GM12875 (cell line): ENCODE measurements at regions not wholly inside any gene's neighbourhood (a gene's known extent, or its start where the extent isn't known, plus 50 kb on each side); places are given as distances from the start of the nearest gene placed in this dataset.

Experiments used
- H3K4me3 ChIP-seq: one replicate; pipeline ENCODE4 v1.5.1; 2011; ENCODE audit warnings: low read depth, low read length, control low read depth
- CTCF ChIP-seq: IDR thresholded peaks from 2 replicates; pipeline ENCODE4 v1.5.1; 2011; ENCODE audit warnings: low read depth, mild to moderate bottlenecking, control low read depth, inconsistent platforms, low read length, moderate library complexity, borderline replicate concordance; ENCODE audit not compliant: insufficient read depth

DNA sequence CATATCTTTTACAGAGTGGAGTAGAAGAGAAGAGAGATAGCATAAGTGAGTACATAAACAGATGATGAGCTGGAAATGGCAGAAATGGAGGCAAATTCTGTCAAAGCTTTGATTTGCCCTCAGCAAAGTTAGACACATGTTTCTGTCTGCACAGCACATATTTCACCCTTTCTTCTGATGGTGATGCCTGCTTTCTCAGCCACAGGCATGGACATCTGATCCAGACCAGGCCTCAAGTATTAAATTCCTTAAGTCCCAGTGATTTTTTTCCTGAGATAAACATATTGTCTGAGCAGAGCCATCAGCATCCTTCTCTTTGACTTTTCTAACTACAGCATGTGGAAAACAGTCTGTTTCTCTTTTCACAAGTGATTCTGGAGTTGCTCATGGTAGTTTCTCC, 409.8 kb downstream of the MAN2A1 start:
- H3K4me3 ChIP-seq = no peak overlapping the region
- no peak for TF ChIP-seq CTCF

DNA sequence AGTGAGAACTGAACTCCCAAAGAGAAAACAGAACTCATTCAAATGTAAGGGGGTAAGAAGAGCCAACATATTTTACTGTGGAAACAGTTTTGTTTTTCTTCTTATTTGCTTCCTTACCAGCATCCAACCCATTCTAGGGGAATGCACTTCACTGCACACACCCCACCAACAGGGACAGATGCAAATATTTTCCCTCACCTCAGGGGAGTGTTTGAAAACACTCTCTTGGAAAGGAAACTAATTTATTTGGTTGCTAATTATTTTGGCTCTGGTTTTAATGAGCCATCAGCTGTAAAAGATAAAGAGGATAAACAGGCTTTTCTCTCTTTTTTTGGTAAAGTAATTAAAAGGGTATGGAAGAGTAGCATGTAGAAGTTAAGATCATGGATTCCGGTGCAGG, 413.4 kb downstream of the MAN2A1 start:
- TF ChIP-seq CTCF = no peak
- H3K4me3 ChIP-seq = no peak overlapping the region

GRCh38 chr5:110104060-110104725, 414.5 kb downstream of the MAN2A1 start:
- H3K4me3 ChIP-seq = no peak overlapping the region
- TF ChIP-seq CTCF = no peak

- no peak overlapping the region for H3K4me3 ChIP-seq
- TF ChIP-seq CTCF = no peak
These were observed 415.3 kb downstream of the MAN2A1 start for GRCh38 chr5:110104726-110105669.

- H3K4me3 ChIP-seq = no peak overlapping the region
- no peak for TF ChIP-seq CTCF
These were observed 416.0 kb downstream of the MAN2A1 start for GRCh38 chr5:110105692-110106091.

DNA sequence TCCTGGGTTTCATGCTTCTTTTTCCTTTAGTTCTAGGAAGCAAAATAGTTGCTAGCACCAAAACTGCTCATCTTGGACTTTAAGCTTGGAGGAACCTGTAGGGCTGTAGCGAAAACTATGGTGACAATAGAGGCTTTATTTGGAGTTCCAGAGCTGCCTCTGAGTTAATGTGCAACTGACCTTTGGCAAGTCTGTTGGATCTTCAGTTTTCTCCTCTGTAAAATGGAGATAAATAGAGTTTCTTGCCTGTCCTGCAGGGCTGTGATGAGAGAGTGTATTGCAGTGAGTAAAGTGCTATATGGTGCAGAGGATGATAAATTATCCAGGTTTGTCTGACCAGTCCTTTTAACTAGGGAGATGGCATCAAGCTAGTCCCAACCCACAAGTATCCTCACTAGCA, 417.0 kb downstream of the MAN2A1 start:
- no peak overlapping the region for H3K4me3 ChIP-seq

More for the DNA sequence above, 417.0 kb downstream of the MAN2A1 start:
- no peak for TF ChIP-seq CTCF
